Mesodermal cell (in vitro differentiated cells): ENCODE measurements at regions not wholly inside any gene's neighbourhood (a gene's known extent, or its start where the extent isn't known, plus 50 kb on each side); places are given as distances from the start of the nearest gene placed in this dataset.
"Not testable (repeated sequence)": the region's sequence is repeated elsewhere in the genome, so short reads cannot be mapped to it uniquely, and the experiment has no call there.

Source experiments
- H3K27ac ChIP-seq: 2 replicates; pipeline ENCODE4 v1.7.0; 2013; ENCODE audit warnings: mild to moderate bottlenecking, low read depth, low read length, moderate library complexity; ENCODE audit not compliant: severe bottlenecking
- H3K36me3 ChIP-seq: 2 replicates; pipeline ENCODE4 v1.7.1; 2013; ENCODE audit warnings: mild to moderate bottlenecking, low read length, moderate library complexity; ENCODE audit not compliant: control insufficient read depth, insufficient read depth
- H3K4me1 ChIP-seq: one replicate; pipeline ENCODE4 v1.7.1; 2013; ENCODE audit warnings: mild to moderate bottlenecking, low read length; ENCODE audit not compliant: insufficient read depth, control insufficient read depth, poor library complexity, severe bottlenecking
- H3K4me3 ChIP-seq: 2 replicates; pipeline ENCODE4 v1.7.0; 2013; ENCODE audit warnings: low read length, control low read depth, mild to moderate bottlenecking; ENCODE audit not compliant: insufficient read depth, poor library complexity, severe bottlenecking; ENCODE audit errors: extremely low read depth
- H3K9me3 ChIP-seq: 2 replicates; pipeline ENCODE4 v1.7.1; 2013; ENCODE audit warnings: mild to moderate bottlenecking, low read length, moderate library complexity; ENCODE audit not compliant: control insufficient read depth
- WGBS, 2 experiments: methylation state at CpG; one replicate each; pipeline ENCODE4 v1.1.5; 2013; ENCODE audit warnings: missing lambda C conversion rate in 2 of 2; ENCODE audit not compliant: insufficient coverage in 2 of 2; 5-methylcytosine and 5-hydroxymethylcytosine counted together

GRCh38 chr1:148334339-148335130, 148.6 kb downstream of the PPIAL4G start:
- Histone ChIP-seq H3K36me3 (no peaks in the 10 kb centered on the region), H3K27ac (peak overlapping the region; percentile 99), H3K4me3 (peak overlapping the region; percentile 43), H3K4me1 (no peaks in the 10 kb centered on the region), H3K9me3 (no peaks in the 10 kb centered on the region)
- 0% methylated on average over 24 to 25 of the region's 33 CpGs for WGBS, 2 experiments

GRCh38 chr1:148333875-148334338, 149.2 kb downstream of the PPIAL4G start:
- WGBS, 2 experiments = 10 to 17% methylated on average over 6 to 8 of the region's 18 CpGs
- Histone ChIP-seq H3K4me1 (no peaks in the 10 kb centered on the region), H3K27ac (peak overlapping the region; percentile 99), H3K9me3 (peaks cover under 1% of the 10 kb centered on the region), H3K36me3 (no peaks in the 10 kb centered on the region), H3K4me3 (peak overlapping the region; percentile 43)

- Histone ChIP-seq H3K4me3 (no peak overlapping the region), H3K27ac (no peak overlapping the region), H3K36me3 (no peaks in the 10 kb centered on the region), H3K4me1 (no peaks in the 10 kb centered on the region), H3K9me3 (peaks cover 5% of the 10 kb centered on the region)
- WGBS, 2 experiments = 94 to 97% methylated on average over 23 to 25 of the region's 26 CpGs
Measured at GRCh38 chr1:148328884-148329283, 154.2 kb downstream of the PPIAL4G start.

DNA sequence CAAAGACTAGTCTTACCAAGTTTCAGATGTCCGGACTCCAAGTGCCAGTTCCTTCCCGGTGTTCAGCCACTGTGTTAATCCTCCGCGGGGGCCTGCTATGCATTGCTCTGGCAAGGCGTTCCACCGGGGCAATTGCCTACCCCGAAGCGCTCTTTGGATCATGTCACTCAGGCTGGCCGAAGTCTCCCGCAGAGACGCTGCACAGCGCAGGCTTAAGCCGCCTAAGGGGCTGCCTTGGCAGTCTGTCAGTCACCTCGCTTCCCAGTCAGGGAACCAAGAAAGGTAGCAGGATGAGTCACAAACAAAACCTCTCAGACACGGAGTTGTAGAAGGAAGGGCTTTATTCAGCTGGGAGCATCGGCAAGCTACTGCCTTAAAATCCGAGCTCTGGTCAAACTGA, 158.1 kb downstream of the PPIAL4G start:
- not testable (repeated sequence) for H3K27ac ChIP-seq, H3K9me3 ChIP-seq, H3K4me1 ChIP-seq, H3K4me3 ChIP-seq, H3K36me3 ChIP-seq
- WGBS, 2 experiments = 87 to 92% methylated on average over 11 to 15 of the region's 17 CpGs

DNA sequence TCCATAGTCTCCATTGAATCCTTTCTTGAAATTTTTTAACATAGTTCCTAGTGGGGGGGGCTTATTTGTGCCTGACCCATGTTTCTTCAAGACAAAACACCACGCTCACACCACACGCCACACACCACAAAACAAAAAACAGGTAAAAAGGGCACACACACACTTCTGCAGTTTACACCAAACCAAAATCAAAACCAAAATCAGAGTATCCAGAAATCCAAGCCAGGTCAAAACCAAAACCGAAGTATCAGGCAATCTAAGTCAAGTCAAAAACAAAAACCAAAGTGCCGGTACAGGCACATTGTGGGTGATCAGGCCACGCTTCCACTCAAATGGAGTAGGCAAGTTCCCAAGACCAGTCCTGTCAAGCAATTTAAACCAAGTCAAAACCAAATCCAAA, 158.6 kb downstream of the PPIAL4G start:
- not testable (repeated sequence) for H3K9me3 ChIP-seq, H3K4me1 ChIP-seq, H3K4me3 ChIP-seq, H3K36me3 ChIP-seq, H3K27ac ChIP-seq
- WGBS, 2 experiments = 100% methylated on average over 2 of the region's 5 CpGs; no CpG with 5 or more reads in 1 of the 2 experiments

- not testable (repeated sequence) for H3K9me3 ChIP-seq, H3K27ac ChIP-seq, H3K4me3 ChIP-seq, H3K36me3 ChIP-seq, H3K4me1 ChIP-seq
- 87 to 100% methylated on average over 2 of the region's 2 CpGs for WGBS, 2 experiments
Measured at GRCh38 chr1:148320079-148320478, 163.0 kb downstream of the PPIAL4G start.

- H3K4me3 ChIP-seq = no peak overlapping the region
- no peak overlapping the region for H3K27ac ChIP-seq
- peaks cover 2% of the 10 kb centered on the region for H3K9me3 ChIP-seq
- no peaks in the 10 kb centered on the region for H3K4me1 ChIP-seq
- H3K36me3 ChIP-seq = no peaks in the 10 kb centered on the region
- 68 to 80% methylated on average over 4 to 5 of the region's 6 CpGs for WGBS, 2 experiments
Measured at GRCh38 chr1:148318904-148319242, 164.2 kb downstream of the PPIAL4G start.

DNA sequence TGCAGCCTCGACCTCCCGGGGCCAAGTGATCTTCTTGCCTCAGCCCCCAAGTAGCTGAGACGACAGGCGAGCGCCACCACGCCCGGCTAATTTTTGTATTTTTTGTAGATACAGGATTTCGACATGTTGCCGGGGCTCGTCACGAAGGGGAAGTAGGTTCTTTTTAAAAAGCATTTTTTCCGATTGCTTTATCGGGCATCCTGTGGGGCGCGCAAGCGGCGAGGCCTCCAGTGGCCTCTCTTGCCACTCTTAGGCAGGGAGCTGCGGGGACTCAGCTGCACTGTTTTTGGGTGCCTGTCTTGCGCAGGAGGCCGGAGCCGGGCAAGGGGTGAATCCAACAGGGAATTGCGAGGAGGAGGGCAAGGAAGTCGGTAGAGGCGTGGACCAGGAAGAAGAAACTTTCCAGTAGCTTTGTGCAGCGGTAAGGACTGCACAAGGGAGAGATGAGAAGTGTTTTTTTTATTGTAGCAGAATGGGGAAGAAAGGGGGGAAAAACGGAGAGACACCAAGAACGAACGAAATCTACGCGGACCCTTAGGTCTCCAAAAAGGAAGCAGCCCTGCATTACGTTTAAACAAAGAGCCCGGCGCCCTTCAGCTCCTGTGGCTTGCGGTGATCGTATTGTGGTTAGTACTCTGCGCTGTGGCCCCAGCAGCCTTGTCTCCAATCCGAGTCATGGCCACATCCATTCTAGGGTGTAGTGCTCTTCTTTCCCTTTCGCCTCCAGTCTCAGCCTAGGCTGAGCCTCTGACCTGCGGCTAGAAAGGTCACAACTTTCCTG, 164.8 kb downstream of the PPIAL4G start:
- Histone ChIP-seq H3K36me3 (no peaks in the 10 kb centered on the region), H3K4me3 (peak overlapping the region; percentile 22), H3K4me1 (no peaks in the 10 kb centered on the region), H3K9me3 (peaks cover 3% of the 10 kb centered on the region), H3K27ac (no peak overlapping the region)
- WGBS, 2 experiments = 27 to 28% methylated on average over 36 of the region's 39 CpGs

- 29 to 32% methylated on average over 36 to 37 of the region's 42 CpGs for WGBS, 2 experiments
- Histone ChIP-seq H3K36me3 (no peaks in the 10 kb centered on the region), H3K27ac (no peak overlapping the region), H3K4me3 (peak overlapping the region; percentile 22), H3K4me1 (no peaks in the 10 kb centered on the region), H3K9me3 (peaks cover 3% of the 10 kb centered on the region)
Measured at GRCh38 chr1:148317288-148317985, 165.4 kb upstream of the NBPF11 start.

- Histone ChIP-seq H3K4me1 (no peaks in the 10 kb centered on the region), H3K9me3 (peaks cover 3% of the 10 kb centered on the region), H3K27ac (no peak overlapping the region), H3K4me3 (no peak overlapping the region), H3K36me3 (no peaks in the 10 kb centered on the region)
- whole genome bisulfite sequencing, 2 experiments = 89 to 95% methylated on average over 3 of the region's 6 CpGs
Measured at GRCh38 chr1:148315071-148315811, 163.2 kb upstream of the NBPF11 start.
